HEK293 (cell line): ENCODE measurements at regions not wholly inside any gene's neighbourhood (a gene's known extent, or its start where the extent isn't known, plus 50 kb on each side); places are given as distances from the start of the nearest gene placed in this dataset.

Source experiments
- CTCF ChIP-seq: fragments of 450-650 bp; formaldehyde crosslinking; IDR thresholded peaks from 2 replicates; pipeline ENCODE4 v1.5.1; 2016; ENCODE audit warnings: missing biosample characterization, missing genetic modification characterization
- ELK4 ChIP-seq: IDR thresholded peaks from 2 replicates; pipeline ENCODE4 v1.6.1; 2011; ENCODE audit warnings: mild to moderate bottlenecking, low read depth, low read length, borderline replicate concordance
- GLIS1 ChIP-seq: fragments of 450-650 bp; formaldehyde crosslinking; IDR thresholded peaks from 2 replicates; pipeline ENCODE4 v1.5.1; 2016; ENCODE audit warnings: missing biosample characterization, missing genetic modification characterization
- KLF9 ChIP-seq: fragments of 450-650 bp; formaldehyde crosslinking; IDR thresholded peaks from 2 replicates; pipeline ENCODE4 v1.5.1; 2016; ENCODE audit warnings: missing biosample characterization, missing genetic modification characterization, low read depth
- REST ChIP-seq: fragments of 450-650 bp; formaldehyde crosslinking; IDR thresholded peaks from 2 replicates; pipeline ENCODE4 v1.5.1; 2016; ENCODE audit warnings: missing biosample characterization, missing genetic modification characterization
- SCRT1 ChIP-seq: fragments of 450-650 bp; formaldehyde crosslinking; IDR thresholded peaks from 2 replicates; pipeline ENCODE4 v1.5.1; 2016; ENCODE audit warnings: missing biosample characterization, missing genetic modification characterization, borderline replicate concordance
- SP2 ChIP-seq: fragments of 450-650 bp; formaldehyde crosslinking; IDR thresholded peaks from 2 replicates; pipeline ENCODE4 v1.5.1; 2016; ENCODE audit warnings: missing biosample characterization, missing genetic modification characterization
- SP3 ChIP-seq: fragments of 450-650 bp; formaldehyde crosslinking; IDR thresholded peaks from 2 replicates; pipeline ENCODE4 v1.5.1; 2016; ENCODE audit warnings: missing biosample characterization, missing genetic modification characterization
- ZBTB20 ChIP-seq: fragments of 450-650 bp; formaldehyde crosslinking; IDR thresholded peaks from 2 replicates; pipeline ENCODE4 v1.5.1; 2016; ENCODE audit warnings: missing biosample characterization, missing genetic modification characterization
- ZNF10 ChIP-seq: fragments of 450-650 bp; formaldehyde crosslinking; IDR thresholded peaks from 2 replicates; pipeline ENCODE4 v1.5.1; 2017; ENCODE audit warnings: missing biosample characterization, missing genetic modification characterization
- ZNF274 ChIP-seq, 2 experiments: fragments of 200-500 bp in 1 of 2; fragments of 450-650 bp in 1 of 2; sonication (Bioruptor generic) in 1 of 2; formaldehyde crosslinking in 1 of 2; IDR thresholded peaks; 2 replicates each; pipeline versions ENCODE4 v1.5.1 to v1.6.1; 2014 to 2016; ENCODE audit warnings: borderline replicate concordance in 1 of 2, inconsistent platforms in 1 of 2, low read length in 1 of 2, missing biosample characterization in 1 of 2, missing genetic modification characterization in 1 of 2
- ZNF621 ChIP-seq: fragments of 450-650 bp; formaldehyde crosslinking; IDR thresholded peaks from 2 replicates; pipeline ENCODE4 v1.5.1; 2017; ENCODE audit warnings: missing biosample characterization, missing genetic modification characterization
- ZNF629 ChIP-seq: fragments of 450-650 bp; formaldehyde crosslinking; IDR thresholded peaks from 2 replicates; pipeline ENCODE4 v1.5.1; 2017; ENCODE audit warnings: missing biosample characterization, missing genetic modification characterization
- ZNF791 ChIP-seq: fragments of 450-650 bp; formaldehyde crosslinking; IDR thresholded peaks from 2 replicates; pipeline ENCODE4 v1.5.1; 2016; ENCODE audit warnings: missing biosample characterization, missing genetic modification characterization

GRCh38 chr6:90436403-90436802 is 139.8 kb upstream of the BACH2 start:
- TF ChIP-seq GLIS1 (tag by site-specific recombination) (no peak), CTCF (tag by site-specific recombination) (no peak), ZNF629 (tag by site-specific recombination) (no peak), SP3 (tag by site-specific recombination) (no peak), ELK4 (no peak), REST (tag by site-specific recombination) (no peak), SP2 (tag by site-specific recombination) (no peak), KLF9 (tag by site-specific recombination) (no peak), ZNF10 (tag by site-specific recombination) (no peak), ZNF274 (IDR thresholded peaks at IDR 0.05; ENCODE audit: low read length) (no peak), ZNF274 (tag by site-specific recombination; IDR thresholded peaks at IDR 0.05; ENCODE audit: borderline replicate concordance) (no peak), ZNF621 (tag by site-specific recombination) (no peak), SCRT1 (no peak), ZNF791 (tag by site-specific recombination) (no peak), ZBTB20 (tag by site-specific recombination) (no peak)
